Gastrocnemius medialis (tissue), 4 donors: ENCODE measurements at regions not wholly inside any gene's neighbourhood (a gene's known extent, or its start where the extent isn't known, plus 50 kb on each side); places are given as distances from the start of the nearest gene placed in this dataset.
"Not testable (repeated sequence)": the region's sequence is repeated elsewhere in the genome, so short reads cannot be mapped to it uniquely, and the experiment has no call there.

ENCODE experiments used
- CTCF ChIP-seq, 5 experiments: fragments of 450-650 bp in 3 of 5; fragments of 200-600 bp in 2 of 5; sonication (generic) in 2 of 5; IDR thresholded peaks in 4 of 5; conservative IDR thresholded peaks in 1 of 5; 1 replicate in 4 of 5; 2 replicates in 1 of 5; pipeline ENCODE4 v1.5.1; 2016 to 2019; ENCODE audit warnings: antibody characterized with exemption in 5 of 5, mild to moderate bottlenecking in 3 of 5, moderate library complexity in 3 of 5
- POLR2A ChIP-seq, 2 donors: fragments of 450-650 bp; IDR thresholded peaks; one replicate each; pipeline ENCODE4 v1.6.1; 2017; ENCODE audit warnings: antibody characterized with exemption in 2 of 2, mild to moderate bottlenecking in 2 of 2, moderate library complexity in 2 of 2

DNA sequence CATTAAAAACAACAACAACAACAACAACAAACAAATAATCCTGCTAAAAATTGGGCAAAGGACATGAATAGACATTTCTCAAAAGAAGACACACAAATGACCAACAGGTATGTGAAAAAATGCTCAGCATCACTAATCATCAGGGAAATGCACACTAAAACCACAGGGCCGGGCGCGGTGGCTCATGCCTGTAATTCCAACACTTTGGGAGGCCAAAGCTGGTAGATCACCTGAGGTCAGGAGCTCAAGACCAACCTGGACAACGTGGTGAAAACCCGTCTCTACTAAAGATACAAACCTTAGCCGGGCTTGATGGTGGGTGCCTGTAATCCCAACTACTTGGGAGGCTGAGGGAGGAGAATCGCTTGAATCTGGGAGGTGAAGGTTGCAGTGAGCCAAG is 103.6 kb downstream of the C11orf87 start:
- not testable (repeated sequence) for TF ChIP-seq POLR2A (IDR thresholded peaks at IDR 0.05); CTCF (IDR thresholded peaks at IDR 0.05 in 4 of 5, conservative IDR thresholded peaks at IDR 0.05 in 1 of 5)
